Stomach (tissue), 8 donors: ENCODE measurements at regions not wholly inside any gene's neighbourhood (a gene's known extent, or its start where the extent isn't known, plus 50 kb on each side); places are given as distances from the start of the nearest gene placed in this dataset.
A peak's percentile ranks its signal among the peaks of the same experiment; 100 is the strongest.

Experiments used
- DNase-seq, 2 donors: peaks; one replicate each; pipeline versions ENCODE4 v3.0.0 to v3.0.0-alpha.2; 2013 to 2019
- H3K27ac ChIP-seq, 5 donors: fragments of 200-600 bp in 4 of 5; sonication (generic) in 4 of 5; one replicate each; pipeline ENCODE4 v1.5.1; 2013 to 2019; ENCODE audit warnings: mild to moderate bottlenecking in 1 of 5, moderate library complexity in 1 of 5
- H3K27me3 ChIP-seq, 3 donors: fragments of 200-600 bp; sonication (generic); one replicate each; pipeline ENCODE4 v1.5.1; 2017 to 2019; ENCODE audit warnings: mixed run types in 1 of 3
- H3K36me3 ChIP-seq, 4 donors: fragments of 200-600 bp; sonication (generic); 1 replicate in 3 of 4; 2 replicates in 1 of 4; pipeline ENCODE4 v1.5.1; 2016 to 2019
- H3K4me1 ChIP-seq, 4 donors: fragments of 200-600 bp; sonication (generic); one replicate each; pipeline ENCODE4 v1.5.1; 2016 to 2019
- H3K4me3 ChIP-seq, 4 donors: fragments of 200-600 bp; sonication (generic) in 3 of 4; one replicate each; pipeline ENCODE4 v1.5.1; 2016 to 2019; ENCODE audit warnings: mild to moderate bottlenecking in 1 of 4
- H3K9me3 ChIP-seq, 4 donors: fragments of 200-600 bp; sonication (generic); one replicate each; pipeline ENCODE4 v1.5.1; 2016 to 2019
- CTCF ChIP-seq, 7 experiments: fragments of 450-650 bp in 4 of 7; fragments of 200-600 bp in 3 of 7; sonication (generic) in 3 of 7; IDR thresholded peaks; one replicate each; pipeline ENCODE4 v1.5.1; 2016 to 2019; ENCODE audit warnings: antibody characterized with exemption in 7 of 7, control low read depth in 2 of 7, mild to moderate bottlenecking in 1 of 7
- EP300 ChIP-seq: sonication (generic); formaldehyde crosslinking; IDR thresholded peaks from one replicate; pipeline ENCODE4 v1.6.1; 2017; ENCODE audit warnings: antibody characterized with exemption
- POLR2A ChIP-seq, 4 donors: fragments of 450-650 bp; IDR thresholded peaks; one replicate each; pipeline ENCODE4 v1.6.1; 2016; ENCODE audit warnings: antibody characterized with exemption in 4 of 4, control low read depth in 2 of 4, mild to moderate bottlenecking in 1 of 4, moderate library complexity in 1 of 4
- POLR2AphosphoS5 ChIP-seq, 3 donors: sonication (generic); formaldehyde crosslinking; IDR thresholded peaks; one replicate each; pipeline ENCODE4 v1.6.1; 2016; ENCODE audit warnings: antibody characterized with exemption in 3 of 3
- WGBS, 5 donors: extraction: QIAGEN DNeasy Blood & Tissue Kit in 3 of 5; methylation state at CpG; one replicate each; pipeline versions ENCODE4 v1.1.5 to v1.1.7; 2013 to 2018; 5-methylcytosine and 5-hydroxymethylcytosine counted together
- intact Hi-C: fragments of 100-400 bp; cut with DNase I; formaldehyde crosslinking; loops from one replicate; pipeline ENCODE4 v1.15.1; 2023; ENCODE audit warnings: low total_unique reads
- donor health status: healthy with polysubstance abuse.
- donor health status: Bipolar disorder and iron deficiency.
- donor health status: healthy.

- TF ChIP-seq POLR2A (IDR thresholded peaks at IDR 0.05) (no peak), CTCF (IDR thresholded peaks at IDR 0.05) (no peak), EP300 (no peak), POLR2AphosphoS5 (IDR thresholded peaks at IDR 0.05) (no peak)
- H3K27me3 ChIP-seq: no peaks in the 10 kb centered on the region
- DNase-seq: no peak
- intact Hi-C loops: no loop called here
- no peak overlapping the region for H3K4me3 ChIP-seq
- H3K27ac ChIP-seq: no peak overlapping the region
- H3K9me3 ChIP-seq: peaks cover 3 to 9% (median 8%) of the 10 kb centered on the region in 4 donors
- H3K36me3 ChIP-seq: no peaks in the 10 kb centered on the region
- no peaks in the 10 kb centered on the region for H3K4me1 ChIP-seq
These were observed 257.7 kb upstream of the THBS1 start for GRCh38 chr15:39323157-39323556.

- H3K4me3 ChIP-seq: no peak overlapping the region
- H3K9me3 ChIP-seq: peaks cover 3 to 9% (median 8%) of the 10 kb centered on the region in 4 donors
- TF ChIP-seq EP300 (no peak), POLR2A (IDR thresholded peaks at IDR 0.05) (no peak), POLR2AphosphoS5 (IDR thresholded peaks at IDR 0.05) (no peak), CTCF (IDR thresholded peaks at IDR 0.05) (no peak)
- no peaks in the 10 kb centered on the region for H3K27me3 ChIP-seq
- intact Hi-C loops: no loop called here
- no peak for DNase-seq
- H3K27ac ChIP-seq: no peak overlapping the region
- no peaks in the 10 kb centered on the region for H3K36me3 ChIP-seq
- WGBS, 5 donors: 95 to 100% (median 98%) methylated on average over 3 of the region's 3 CpGs
- H3K4me1 ChIP-seq: no peaks in the 10 kb centered on the region
These were observed 257.2 kb upstream of the THBS1 start for GRCh38 chr15:39323706-39324105.

- TF ChIP-seq POLR2A (IDR thresholded peaks at IDR 0.05) (no peak), EP300 (no peak), POLR2AphosphoS5 (IDR thresholded peaks at IDR 0.05) (no peak), CTCF (IDR thresholded peaks at IDR 0.05) (no peak)
- intact Hi-C loops: no loop called here
- Histone ChIP-seq H3K27ac (peak overlapping the region in 2 of 5 donors; percentile 2 to 55), H3K4me3 (no peak overlapping the region), H3K4me1 (no peaks in the 10 kb centered on the region), H3K27me3 (no peaks in the 10 kb centered on the region), H3K9me3 (no peaks in the 10 kb centered on the region), H3K36me3 (no peaks in the 10 kb centered on the region)
- DNase-seq: peak in 1 of 2 donors; percentile 56
- 23 to 56% (median 38%) methylated on average over 5 of the region's 5 CpGs for WGBS, 5 donors
These were observed 254.4 kb upstream of the THBS1 start for GRCh38 chr15:39326306-39326975.

- TF ChIP-seq CTCF (IDR thresholded peaks at IDR 0.05) (no peak), POLR2A (IDR thresholded peaks at IDR 0.05) (no peak), EP300 (no peak), POLR2AphosphoS5 (IDR thresholded peaks at IDR 0.05) (no peak)
- no peak for DNase-seq
- WGBS, 5 donors: 32 to 63% (median 50%) methylated on average over 6 of the region's 6 CpGs
- H3K4me3 ChIP-seq: no peak overlapping the region
- H3K4me1 ChIP-seq: no peaks in the 10 kb centered on the region
- intact Hi-C loops: no loop called here
- H3K36me3 ChIP-seq: no peaks in the 10 kb centered on the region
- H3K27me3 ChIP-seq: no peaks in the 10 kb centered on the region
- peak overlapping the region in 2 of 5 donors; percentile 51 to 55 for H3K27ac ChIP-seq
- no peaks in the 10 kb centered on the region for H3K9me3 ChIP-seq
These were observed 253.7 kb upstream of the THBS1 start for GRCh38 chr15:39327005-39327730.
